Heart right ventricle (tissue), 16 donors: ENCODE measurements at regions not wholly inside any gene's neighbourhood (a gene's known extent, or its start where the extent isn't known, plus 50 kb on each side); places are given as distances from the start of the nearest gene placed in this dataset.
A peak's percentile ranks its signal among the peaks of the same experiment; 100 is the strongest.

Experiments
- ATAC-seq, 8 donors: fragments of 200-7000 bp; cut with Tn5 transposase; one replicate each; pipeline ENCODE4 v1.9.1; 2020; ENCODE audit warnings: mild to moderate bottlenecking in 8 of 8, moderate library complexity in 8 of 8, moderate number of reproducible peaks in 1 of 8
- DNase-seq, 2 donors: peaks; one replicate each; pipeline ENCODE4 v3.0.0-alpha.2; 2020
- H3K27ac ChIP-seq, 10 donors: fragments of 200-600 bp; sonication (generic) in 2 of 10; one replicate each; pipeline versions ENCODE4 v1.5.0 to v1.8.0; 2020 to 2022; ENCODE audit warnings: mild to moderate bottlenecking in 3 of 10
- H3K27me3 ChIP-seq, 7 donors: fragments of 200-600 bp; one replicate each; pipeline ENCODE4 v1.8.0; 2021 to 2022; ENCODE audit warnings: mild to moderate bottlenecking in 2 of 7
- H3K36me3 ChIP-seq, 9 donors: fragments of 200-600 bp; sonication (generic) in 1 of 9; one replicate each; pipeline versions ENCODE4 v1.5.0 to v1.8.0; 2020 to 2022; ENCODE audit warnings: mild to moderate bottlenecking in 2 of 9
- H3K4me1 ChIP-seq, 9 donors: fragments of 200-600 bp; sonication (generic) in 1 of 9; one replicate each; pipeline versions ENCODE4 v1.5.0 to v1.8.0; 2020 to 2022; ENCODE audit warnings: mild to moderate bottlenecking in 4 of 9
- H3K4me3 ChIP-seq, 10 donors: fragments of 200-600 bp; sonication (generic) in 2 of 10; one replicate each; pipeline versions ENCODE4 v1.5.0 to v1.8.0; 2020 to 2022; ENCODE audit warnings: mild to moderate bottlenecking in 7 of 10, moderate library complexity in 2 of 10
- H3K9me3 ChIP-seq, 11 donors: fragments of 200-600 bp in 10 of 11; sonication (generic) in 2 of 11; one replicate each; pipeline versions ENCODE4 v1.5.0 to v1.8.0; 2013 to 2022; ENCODE audit warnings: mild to moderate bottlenecking in 2 of 11, control low read depth in 1 of 11, moderate library complexity in 1 of 11
- CTCF ChIP-seq, 9 donors: fragments of 200-600 bp; sonication (generic) in 2 of 9; IDR thresholded peaks; one replicate each; pipeline versions ENCODE4 v1.5.0 to v1.8.0; 2021 to 2022; ENCODE audit warnings: antibody characterized with exemption in 9 of 9, mild to moderate bottlenecking in 5 of 9, moderate library complexity in 1 of 9
- WGBS, 2 donors: extraction: QIAGEN DNeasy Blood & Tissue Kit; methylation state at CpG; one replicate each; pipeline ENCODE4 v1.1.7; 2013; ENCODE audit warnings: inconsistent platforms in 1 of 2; 5-methylcytosine and 5-hydroxymethylcytosine counted together
- intact Hi-C, 10 donors: fragments of 100-400 bp; cut with DNase I; formaldehyde crosslinking; loops; one replicate each; pipeline versions ENCODE4 v1.11.1 to v1.14.2; 2022
- donor health status: Arrhythmogenic right ventricular cardiomyopathy.
- donor health status: ischemic (EF 13 %, LVEDD 7.1; RV severe dilation, severe dysfunction).
- donor health status: healthy with polysubstance abuse.
- donor health status: DM: no; HTN: yes; CAD: no.
- donor health status: DM: no; HTN: no; CAD: no.
- donor health status: ischemic (EF 25% LVEDD 6.9; RV normal size, moderate dysfunction).
- donor health status: ischemic (EF 25% LVEDD 5.7; RV mildly dilated, moderate dysfunction).
- donor health status: healthy.
- donor health status: DM: yes; HTN: yes; CAD: no.
- donor health status: Ischemic cardiomyopathy.
- donor health status: ischemic (EF 35%, LVEDD 5.7; RV mildly dilated, moderate dysfunction).
- donor health status: nonischemic (EF 11% LVEDD 7.7; RV severe dilation, severe dysfunction).
- donor health status: DM: yes; HTN: yes; CAD: no.
- donor health status: PGD.
- donor health status: ischemic (EF 29% LVEDD 5.4; RV normal size, mild dysfunction).
- donor health status: nonischemic (EF 23%, LVEDD 6.1; RV moderate dilation, normal function).

GRCh38 chr9:103296189-103296588, 301.1 kb downstream of the CYLC2 start:
- Histone ChIP-seq H3K4me3 (no peak overlapping the region), H3K9me3 (peaks cover 0 to 10% (median 0%) of the 10 kb centered on the region in 11 donors), H3K36me3 (no peaks in the 10 kb centered on the region), H3K27ac (no peak overlapping the region), H3K27me3 (no peaks in the 10 kb centered on the region), H3K4me1 (no peaks in the 10 kb centered on the region)
- no peak for TF ChIP-seq CTCF (IDR thresholded peaks at IDR 0.05)
- DNase-seq (no peak), ATAC-seq (no peak)
- WGBS, 2 donors = 38 to 56% methylated on average over 1 of the region's 1 CpG
- intact Hi-C loops = loop anchor here in 1 of 10 donors (2.0 kb wide), 1 partner anchor 21 kb away; no protein-coding TSS in a partner anchor

- Histone ChIP-seq H3K36me3 (no peaks in the 10 kb centered on the region), H3K4me1 (no peaks in the 10 kb centered on the region), H3K27ac (no peak overlapping the region), H3K4me3 (no peak overlapping the region), H3K27me3 (no peaks in the 10 kb centered on the region), H3K9me3 (peaks cover 0 to 35% (median 4%) of the 10 kb centered on the region in 11 donors)
- 71 to 75% methylated on average over 2 of the region's 2 CpGs for WGBS, 2 donors
- ATAC-seq (no peak), DNase-seq (no peak)
- TF ChIP-seq CTCF (IDR thresholded peaks at IDR 0.05) = no peak
- intact Hi-C loops = no loop called here
These were observed 305.9 kb downstream of the CYLC2 start for GRCh38 chr9:103301051-103301450.

- H3K9me3 ChIP-seq = peaks cover 0 to 44% (median 5%) of the 10 kb centered on the region in 11 donors
- no peaks in the 10 kb centered on the region for H3K36me3 ChIP-seq
- H3K27ac ChIP-seq = no peak overlapping the region
- DNase-seq (no peak), ATAC-seq (no peak)
- intact Hi-C loops = no loop called here
- no peaks in the 10 kb centered on the region for H3K4me1 ChIP-seq
- H3K4me3 ChIP-seq = no peak overlapping the region
- WGBS, 2 donors = 77 to 81% methylated on average over 1 of the region's 1 CpG
- H3K27me3 ChIP-seq = no peaks in the 10 kb centered on the region
- no peak for TF ChIP-seq CTCF (IDR thresholded peaks at IDR 0.05)
These were observed 309.7 kb downstream of the CYLC2 start for GRCh38 chr9:103304797-103305196.

GRCh38 chr9:103319979-103320378, 324.8 kb downstream of the CYLC2 start:
- intact Hi-C loops = no loop called here
- Histone ChIP-seq H3K27ac (no peak overlapping the region), H3K27me3 (no peaks in the 10 kb centered on the region), H3K9me3 (no peaks in the 10 kb centered on the region), H3K36me3 (no peaks in the 10 kb centered on the region), H3K4me1 (no peaks in the 10 kb centered on the region), H3K4me3 (no peak overlapping the region)
- no peak for DNase-seq
- WGBS, 2 donors = 29 to 35% methylated on average over 4 of the region's 4 CpGs
- TF ChIP-seq CTCF (IDR thresholded peaks at IDR 0.05) = peak in 1 of 9 donors; percentile 11
- ATAC-seq = no peak
